Activated naive CD8-positive, alpha-beta T cell treated with anti-CD3 and anti-CD28 coated beads, Interleukin-2, amount 10 ng/mL, durations not matched to agents 7 days and 5 days (primary cell): ENCODE measurements at regions not wholly inside any gene's neighbourhood (a gene's known extent, or its start where the extent isn't known, plus 50 kb on each side); places are given as distances from the start of the nearest gene placed in this dataset.

ENCODE experiments used
- ATAC-seq: fragments of 150-1000 bp; cut with Tn5 transposase; one replicate; pipeline ENCODE4 v1.10.0; 2021; ENCODE audit warnings: low read depth, moderate library complexity
- POLR2A ChIA-PET: fragments of 350-600 bp; sonication (Branson Sonifier 250); formaldehyde crosslinking; loops from one replicate; lab custom pipeline; 2021; ENCODE audit warnings: antibody characterized with exemption; lab: Charles Lee
- DNase-seq: peaks from one replicate; pipeline ENCODE4 v3.0.0; 2021
- H3K27ac Mint-ChIP-seq: one replicate; pipeline ENCODE4 v1.8.0; 2022; ENCODE audit warnings: mild to moderate bottlenecking, mixed read lengths
- H3K27me3 Mint-ChIP-seq: one replicate; pipeline ENCODE4 v1.8.0; 2022; ENCODE audit warnings: mild to moderate bottlenecking, moderate library complexity, mixed read lengths
- H3K36me3 Mint-ChIP-seq: one replicate; pipeline ENCODE4 v1.8.0; 2021; ENCODE audit warnings: mild to moderate bottlenecking, mixed read lengths
- H3K4me1 Mint-ChIP-seq: one replicate; pipeline ENCODE4 v1.8.0; 2021; ENCODE audit warnings: mixed read lengths
- H3K4me3 Mint-ChIP-seq: one replicate; pipeline ENCODE4 v1.8.0; 2022; ENCODE audit warnings: mild to moderate bottlenecking, moderate library complexity, mixed read lengths
- H3K9me3 Mint-ChIP-seq: one replicate; pipeline ENCODE4 v1.8.0; 2021; ENCODE audit warnings: mixed read lengths

- Mint-ChIP-seq H3K4me3 (no peak overlapping the region), H3K27ac (no peak overlapping the region), H3K36me3 (no peaks in the 10 kb centered on the region), H3K9me3 (peaks cover 4% of the 10 kb centered on the region), H3K4me1 (peaks cover 1% of the 10 kb centered on the region), H3K27me3 (no peaks in the 10 kb centered on the region)
- ATAC-seq: no peak
- DNase-seq: no peak
- POLR2A ChIA-PET: no interaction called here
These were observed 373.1 kb upstream of the DDHD1 start for GRCh38 chr14:53526200-53526599.

GRCh38 chr14:53525608-53526007 lies 372.5 kb upstream of the DDHD1 start:
- Mint-ChIP-seq H3K27ac (no peak overlapping the region), H3K4me1 (peaks cover 3% of the 10 kb centered on the region), H3K4me3 (no peak overlapping the region), H3K9me3 (peaks cover 4% of the 10 kb centered on the region), H3K27me3 (no peaks in the 10 kb centered on the region), H3K36me3 (no peaks in the 10 kb centered on the region)
- no peak for ATAC-seq
- no peak for DNase-seq
- POLR2A ChIA-PET: no interaction called here

GRCh38 chr14:53524391-53524790 lies 371.3 kb upstream of the DDHD1 start:
- no peak for DNase-seq
- no peaks in the 10 kb centered on the region for H3K27me3 Mint-ChIP-seq
- POLR2A ChIA-PET: no interaction called here
- no peak for ATAC-seq
- H3K4me1 Mint-ChIP-seq: peaks cover 6% of the 10 kb centered on the region
- H3K36me3 Mint-ChIP-seq: no peaks in the 10 kb centered on the region
- H3K4me3 Mint-ChIP-seq: no peak overlapping the region
- peaks cover 4% of the 10 kb centered on the region for H3K9me3 Mint-ChIP-seq
- H3K27ac Mint-ChIP-seq: no peak overlapping the region

GRCh38 chr14:53523226-53523625 lies 370.1 kb upstream of the DDHD1 start:
- Mint-ChIP-seq H3K4me1 (peaks cover 6% of the 10 kb centered on the region), H3K4me3 (no peak overlapping the region), H3K36me3 (no peaks in the 10 kb centered on the region), H3K27ac (no peak overlapping the region), H3K27me3 (no peaks in the 10 kb centered on the region), H3K9me3 (peaks cover 4% of the 10 kb centered on the region)
- ATAC-seq (no peak), DNase-seq (no peak)
- POLR2A ChIA-PET: no interaction called here

GRCh38 chr14:53520078-53520928 lies 367.2 kb upstream of the DDHD1 start:
- no peaks in the 10 kb centered on the region for H3K36me3 Mint-ChIP-seq
- POLR2A ChIA-PET: no interaction called here
- peaks cover 20% of the 10 kb centered on the region for H3K4me1 Mint-ChIP-seq
- H3K4me3 Mint-ChIP-seq: no peak overlapping the region
- no peak overlapping the region for H3K27ac Mint-ChIP-seq
- ATAC-seq (no peak), DNase-seq (no peak)
- H3K9me3 Mint-ChIP-seq: peaks cover 4% of the 10 kb centered on the region
- no peaks in the 10 kb centered on the region for H3K27me3 Mint-ChIP-seq

GRCh38 chr14:53519137-53519536 lies 366.0 kb upstream of the DDHD1 start:
- H3K27me3 Mint-ChIP-seq: no peaks in the 10 kb centered on the region
- peaks cover 4% of the 10 kb centered on the region for H3K9me3 Mint-ChIP-seq
- H3K4me3 Mint-ChIP-seq: no peak overlapping the region
- no peak for DNase-seq
- POLR2A ChIA-PET: no interaction called here
- no peak for ATAC-seq
- H3K36me3 Mint-ChIP-seq: no peaks in the 10 kb centered on the region
- H3K4me1 Mint-ChIP-seq: peaks cover 27% of the 10 kb centered on the region
- no peak overlapping the region for H3K27ac Mint-ChIP-seq

- Mint-ChIP-seq H3K36me3 (no peaks in the 10 kb centered on the region), H3K27ac (no peak overlapping the region), H3K9me3 (peaks cover 4% of the 10 kb centered on the region), H3K4me1 (peaks cover 37% of the 10 kb centered on the region), H3K4me3 (no peak overlapping the region), H3K27me3 (no peaks in the 10 kb centered on the region)
- DNase-seq: no peak
- POLR2A ChIA-PET: no interaction called here
- no peak for ATAC-seq
These were observed 364.3 kb upstream of the DDHD1 start for GRCh38 chr14:53517270-53517960.

- Mint-ChIP-seq H3K27me3 (no peaks in the 10 kb centered on the region), H3K27ac (peak overlapping the region; percentile 18), H3K9me3 (peaks cover 2% of the 10 kb centered on the region), H3K36me3 (no peaks in the 10 kb centered on the region), H3K4me1 (peaks cover 39% of the 10 kb centered on the region), H3K4me3 (no peak overlapping the region)
- POLR2A ChIA-PET: no interaction called here
- ATAC-seq (no peak), DNase-seq (no peak)
These were observed 363.2 kb upstream of the DDHD1 start for GRCh38 chr14:53516261-53516774.

GRCh38 chr14:53515276-53515675 lies 362.2 kb upstream of the DDHD1 start:
- Mint-ChIP-seq H3K4me1 (peaks cover 33% of the 10 kb centered on the region), H3K27me3 (no peaks in the 10 kb centered on the region), H3K9me3 (peaks cover 2% of the 10 kb centered on the region)

GRCh38 chr14:53514197-53514596 lies 361.1 kb upstream of the DDHD1 start:
- no peak for DNase-seq
- Mint-ChIP-seq H3K27me3 (no peaks in the 10 kb centered on the region), H3K27ac (no peak overlapping the region), H3K36me3 (no peaks in the 10 kb centered on the region), H3K4me3 (no peak overlapping the region), H3K4me1 (peaks cover 32% of the 10 kb centered on the region), H3K9me3 (peaks cover 2% of the 10 kb centered on the region)
- ATAC-seq: no peak
- POLR2A ChIA-PET: no interaction called here

More at GRCh38 chr14:53515276-53515675, 362.2 kb upstream of the DDHD1 start:
- ATAC-seq: peak; percentile 71
- H3K27ac Mint-ChIP-seq: peak overlapping the region; percentile 54
- peak overlapping the region; percentile 20 for H3K4me3 Mint-ChIP-seq
- H3K36me3 Mint-ChIP-seq: no peaks in the 10 kb centered on the region
- no peak for DNase-seq
- POLR2A ChIA-PET: no interaction called here

GRCh38 chr14:53510281-53510912 lies 357.3 kb upstream of the DDHD1 start:
- DNase-seq (no peak), ATAC-seq (no peak)
- Mint-ChIP-seq H3K36me3 (no peaks in the 10 kb centered on the region), H3K27ac (no peak overlapping the region), H3K4me1 (peaks cover 21% of the 10 kb centered on the region), H3K27me3 (no peaks in the 10 kb centered on the region), H3K4me3 (no peak overlapping the region), H3K9me3 (peaks cover 4% of the 10 kb centered on the region)
- POLR2A ChIA-PET: no interaction called here

- H3K27me3 Mint-ChIP-seq: no peaks in the 10 kb centered on the region
- H3K4me1 Mint-ChIP-seq: peaks cover 15% of the 10 kb centered on the region
- H3K4me3 Mint-ChIP-seq: no peak overlapping the region
- no peaks in the 10 kb centered on the region for H3K36me3 Mint-ChIP-seq
- ATAC-seq (no peak), DNase-seq (no peak)
- H3K27ac Mint-ChIP-seq: no peak overlapping the region
- H3K9me3 Mint-ChIP-seq: peaks cover 6% of the 10 kb centered on the region
- POLR2A ChIA-PET: no interaction called here
These were observed 356.4 kb upstream of the DDHD1 start for GRCh38 chr14:53509276-53510244.
